Nephron progenitor cell (in vitro differentiated cells): ENCODE measurements at regions not wholly inside any gene's neighbourhood (a gene's known extent, or its start where the extent isn't known, plus 50 kb on each side); places are given as distances from the start of the nearest gene placed in this dataset.

Experiments used
- DNase-seq: peaks from one replicate; pipeline ENCODE4 v3.0.0; 2021
- H3K27ac Mint-ChIP-seq: 2 replicates; pipeline ENCODE4 v1.8.0; 2021; ENCODE audit warnings: mild to moderate bottlenecking, moderate library complexity, mixed read lengths
- H3K27me3 Mint-ChIP-seq: 2 replicates; pipeline ENCODE4 v1.8.0; 2021; ENCODE audit warnings: mild to moderate bottlenecking, low read depth, mixed read lengths; ENCODE audit not compliant: poor library complexity
- H3K36me3 Mint-ChIP-seq: 2 replicates; pipeline ENCODE4 v1.8.0; 2021; ENCODE audit warnings: low read depth, mixed read lengths
- H3K4me1 Mint-ChIP-seq: 2 replicates; pipeline ENCODE4 v1.8.0; 2021; ENCODE audit warnings: mixed read lengths
- H3K4me3 Mint-ChIP-seq: 2 replicates; pipeline ENCODE4 v1.8.0; 2021; ENCODE audit warnings: mild to moderate bottlenecking, moderate library complexity, mixed read lengths
- H3K9me3 Mint-ChIP-seq: 2 replicates; pipeline ENCODE4 v1.8.0; 2021; ENCODE audit warnings: mild to moderate bottlenecking, moderate library complexity, mixed read lengths
- CTCF ChIP-seq: fragments of 200-600 bp; sonication (generic); IDR thresholded peaks from 2 replicates; pipeline ENCODE4 v1.5.0; 2021; ENCODE audit warnings: antibody characterized with exemption

GRCh38 chr15:98444138-98444537 is 204.2 kb upstream of the IGF1R start:
- peaks cover 22% of the 10 kb centered on the region for H3K27me3 Mint-ChIP-seq
- peaks cover 5% of the 10 kb centered on the region for H3K36me3 Mint-ChIP-seq
- peaks cover 30% of the 10 kb centered on the region for H3K9me3 Mint-ChIP-seq
- peak overlapping the region; percentile 17 for H3K4me3 Mint-ChIP-seq
- DNase-seq = no peak
- peaks cover 23% of the 10 kb centered on the region for H3K4me1 Mint-ChIP-seq
- no peak for TF ChIP-seq CTCF
- H3K27ac Mint-ChIP-seq = no peak overlapping the region

GRCh38 chr15:98445315-98445714 is 203.0 kb upstream of the IGF1R start:
- no peak for TF ChIP-seq CTCF
- Mint-ChIP-seq H3K4me1 (peaks cover 23% of the 10 kb centered on the region), H3K27me3 (peaks cover 25% of the 10 kb centered on the region), H3K4me3 (no peak overlapping the region), H3K27ac (no peak overlapping the region), H3K36me3 (peaks cover 5% of the 10 kb centered on the region), H3K9me3 (peaks cover 37% of the 10 kb centered on the region)
- no peak for DNase-seq

- Mint-ChIP-seq H3K36me3 (peaks cover 5% of the 10 kb centered on the region), H3K4me3 (no peak overlapping the region), H3K4me1 (peaks cover 23% of the 10 kb centered on the region), H3K9me3 (peaks cover 38% of the 10 kb centered on the region), H3K27ac (no peak overlapping the region), H3K27me3 (peaks cover 26% of the 10 kb centered on the region)
- no peak for DNase-seq
- TF ChIP-seq CTCF = no peak
Measured at GRCh38 chr15:98446083-98446482, 202.3 kb upstream of the IGF1R start.

DNA sequence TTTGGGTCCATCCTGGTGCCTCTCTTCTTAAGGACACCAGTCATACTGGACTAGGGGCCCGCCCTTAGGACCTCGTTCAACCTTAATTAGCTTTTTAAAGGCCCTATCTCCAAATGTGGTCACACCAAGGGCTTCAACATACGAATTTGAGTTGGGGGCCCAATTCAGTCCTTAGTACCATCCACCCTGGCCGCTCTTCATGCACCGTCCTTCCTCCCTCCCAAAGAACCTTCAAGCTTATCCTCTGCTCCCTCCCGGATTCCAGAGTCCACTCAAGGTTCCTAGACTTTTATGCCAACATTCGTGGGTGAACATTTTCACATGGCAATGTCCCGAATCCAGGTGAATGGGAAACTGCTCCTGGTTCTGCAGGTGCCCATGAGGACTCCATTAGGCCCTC is 201.3 kb upstream of the IGF1R start:
- no peak overlapping the region for H3K4me3 Mint-ChIP-seq
- no peak overlapping the region for H3K27ac Mint-ChIP-seq
- peaks cover 38% of the 10 kb centered on the region for H3K9me3 Mint-ChIP-seq
- peaks cover 23% of the 10 kb centered on the region for H3K4me1 Mint-ChIP-seq
- no peak for DNase-seq
- TF ChIP-seq CTCF = no peak
- H3K36me3 Mint-ChIP-seq = peaks cover 5% of the 10 kb centered on the region
- peaks cover 31% of the 10 kb centered on the region for H3K27me3 Mint-ChIP-seq

- Mint-ChIP-seq H3K4me1 (no peaks in the 10 kb centered on the region), H3K27ac (no peak overlapping the region), H3K9me3 (peaks cover 36% of the 10 kb centered on the region), H3K27me3 (peaks cover 22% of the 10 kb centered on the region), H3K36me3 (peaks cover 5% of the 10 kb centered on the region), H3K4me3 (no peak overlapping the region)
- DNase-seq = no peak
- TF ChIP-seq CTCF = no peak
Measured at GRCh38 chr15:98451236-98451635, 197.1 kb upstream of the IGF1R start.

- Mint-ChIP-seq H3K9me3 (peaks cover 35% of the 10 kb centered on the region), H3K36me3 (peaks cover 1% of the 10 kb centered on the region), H3K4me1 (no peaks in the 10 kb centered on the region), H3K27ac (no peak overlapping the region), H3K4me3 (no peak overlapping the region), H3K27me3 (peaks cover 20% of the 10 kb centered on the region)
- no peak for TF ChIP-seq CTCF
- no peak for DNase-seq
Measured at GRCh38 chr15:98452238-98452637, 196.1 kb upstream of the IGF1R start.
